Fibroblast of lung (primary cell): ENCODE measurements at regions not wholly inside any gene's neighbourhood (a gene's known extent, or its start where the extent isn't known, plus 50 kb on each side); places are given as distances from the start of the nearest gene placed in this dataset.

ENCODE experiments used
- DNase-seq, 2 donors: peaks; one replicate each; pipeline versions ENCODE4 v3.0.0 to v3.0.0-alpha.2; 2010; ENCODE audit warnings: low read depth in 2 of 2
- H2AFZ ChIP-seq: 2 replicates; pipeline ENCODE4 v1.5.1; 2012; ENCODE audit warnings: low read length, control low read depth, inconsistent platforms
- H3K27ac ChIP-seq: 2 replicates; pipeline ENCODE4 v1.5.1; 2011; ENCODE audit warnings: low read length, control low read depth; ENCODE audit not compliant: insufficient read depth
- H3K27me3 ChIP-seq: 2 replicates; pipeline ENCODE4 v1.5.1; 2011; ENCODE audit warnings: mild to moderate bottlenecking, low read length; ENCODE audit not compliant: control insufficient read depth, insufficient read depth
- H3K36me3 ChIP-seq: 2 replicates; pipeline ENCODE4 v1.5.1; 2011; ENCODE audit warnings: low read length; ENCODE audit not compliant: control insufficient read depth, insufficient read depth
- H3K4me1 ChIP-seq: 2 replicates; pipeline ENCODE4 v1.5.1; 2011; ENCODE audit warnings: low read length; ENCODE audit not compliant: control insufficient read depth, insufficient read depth; ENCODE audit errors: extremely low read depth
- H3K4me2 ChIP-seq: 2 replicates; pipeline ENCODE4 v1.5.1; 2011; ENCODE audit warnings: low read length, control low read depth; ENCODE audit not compliant: insufficient read depth; ENCODE audit errors: extremely low read depth
- H3K4me3 ChIP-seq, 4 experiments: fragments of 200-600 bp in 1 of 4; sonication (generic) in 1 of 4; replicated peaks in 1 of 4; 2 replicates each; pipeline ENCODE4 v1.5.1; 2011 to 2016; ENCODE audit warnings: low read length in 4 of 4, low read depth in 3 of 4, mild to moderate bottlenecking in 3 of 4, control low read depth in 2 of 4, inconsistent platforms in 1 of 4, mixed read lengths in 1 of 4; ENCODE audit not compliant: insufficient read depth in 1 of 4; ENCODE audit errors: control extremely low read depth in 1 of 4
- H3K79me2 ChIP-seq: 2 replicates; pipeline ENCODE4 v1.5.1; 2012; ENCODE audit warnings: mild to moderate bottlenecking, low read length, inconsistent platforms; ENCODE audit not compliant: control insufficient read depth, insufficient read depth
- H3K9ac ChIP-seq: 2 replicates; pipeline ENCODE4 v1.5.1; 2011; ENCODE audit warnings: mild to moderate bottlenecking, low read length, control low read depth; ENCODE audit not compliant: insufficient read depth
- H3K9me3 ChIP-seq: 2 replicates; pipeline ENCODE4 v1.5.1; 2012; ENCODE audit warnings: low read depth, low read length; ENCODE audit not compliant: control insufficient read depth, insufficient read depth
- H4K20me1 ChIP-seq: 2 replicates; pipeline ENCODE4 v1.5.1; 2011; ENCODE audit warnings: low read length; ENCODE audit not compliant: control insufficient read depth, insufficient read depth; ENCODE audit errors: extremely low read depth
- CTCF ChIP-seq, 2 donors: IDR thresholded peaks in 1 of 2; conservative IDR thresholded peaks in 1 of 2; 1 replicate in 1 of 2; 2 replicates in 1 of 2; pipeline ENCODE4 v1.5.1; 2011 to 2012; ENCODE audit warnings: low read length in 2 of 2, control low read depth in 1 of 2, inconsistent platforms in 1 of 2, low read depth in 1 of 2, mild to moderate bottlenecking in 1 of 2
- EZH2 ChIP-seq: IDR thresholded peaks from 2 replicates; pipeline ENCODE4 v1.5.1; 2012; ENCODE audit warnings: low read length, control low read depth, mild to moderate bottlenecking; ENCODE audit errors: missing control alignments

DNA sequence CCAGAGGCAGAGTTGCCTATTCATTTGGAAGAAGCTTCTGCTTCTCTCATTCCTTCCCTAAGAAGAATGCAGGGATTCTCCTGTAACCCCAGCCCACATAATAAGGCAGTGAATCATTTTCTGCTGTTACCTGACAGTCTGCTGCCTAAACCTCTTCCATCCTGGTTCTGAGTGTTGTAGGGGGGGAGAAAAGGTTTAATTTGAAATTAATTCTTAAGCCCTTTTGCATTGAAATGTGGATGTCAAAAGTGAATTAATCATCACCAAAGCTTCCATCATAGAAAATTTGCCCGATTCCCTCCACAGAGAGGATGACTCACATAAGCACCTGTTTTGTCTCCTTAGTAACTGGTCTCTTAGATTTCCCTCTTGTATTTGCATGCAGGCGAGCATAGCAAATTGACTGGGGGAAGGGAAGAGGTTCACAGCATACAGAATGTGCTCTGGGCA, 146.7 kb upstream of the FNDC3A start:
- DNase-seq = peak in 1 of 2 donors; percentile 60
- no peaks in the 10 kb centered on the region for H3K4me1 ChIP-seq
- no peaks in the 10 kb centered on the region for H4K20me1 ChIP-seq
- no peak overlapping the region for H3K27ac ChIP-seq
- TF ChIP-seq EZH2 = no peak
- TF ChIP-seq CTCF (conservative IDR thresholded peaks at IDR 0.05 in 1 of 2, IDR thresholded peaks at IDR 0.05 in 1 of 2; ENCODE audit: low read depth in 1 of 2, low read length in 2 of 2) = no peak
- no peaks in the 10 kb centered on the region for H3K27me3 ChIP-seq
- no peak overlapping the region for H3K4me2 ChIP-seq
- no peaks in the 10 kb centered on the region for H3K36me3 ChIP-seq
- H3K79me2 ChIP-seq = no peaks in the 10 kb centered on the region
- H3K9me3 ChIP-seq = no peaks in the 10 kb centered on the region
- no peak overlapping the region for H3K9ac ChIP-seq
- no peak overlapping the region for H2AFZ ChIP-seq
- no peak overlapping the region for H3K4me3 ChIP-seq

GRCh38 chr13:48829536-48829935, 146.2 kb upstream of the FNDC3A start:
- TF ChIP-seq CTCF (conservative IDR thresholded peaks at IDR 0.05 in 1 of 2, IDR thresholded peaks at IDR 0.05 in 1 of 2; ENCODE audit: low read depth in 1 of 2, low read length in 2 of 2) (no peak), EZH2 (no peak)
- H3K27me3 ChIP-seq = no peaks in the 10 kb centered on the region
- H3K4me2 ChIP-seq = no peak overlapping the region
- no peak overlapping the region for H2AFZ ChIP-seq
- H3K27ac ChIP-seq = no peak overlapping the region
- H3K9me3 ChIP-seq = no peaks in the 10 kb centered on the region
- H3K9ac ChIP-seq = no peak overlapping the region
- no peaks in the 10 kb centered on the region for H3K36me3 ChIP-seq
- no peak for DNase-seq
- no peaks in the 10 kb centered on the region for H3K4me1 ChIP-seq
- no peaks in the 10 kb centered on the region for H4K20me1 ChIP-seq
- H3K4me3 ChIP-seq = no peak overlapping the region
- H3K79me2 ChIP-seq = no peaks in the 10 kb centered on the region

DNA sequence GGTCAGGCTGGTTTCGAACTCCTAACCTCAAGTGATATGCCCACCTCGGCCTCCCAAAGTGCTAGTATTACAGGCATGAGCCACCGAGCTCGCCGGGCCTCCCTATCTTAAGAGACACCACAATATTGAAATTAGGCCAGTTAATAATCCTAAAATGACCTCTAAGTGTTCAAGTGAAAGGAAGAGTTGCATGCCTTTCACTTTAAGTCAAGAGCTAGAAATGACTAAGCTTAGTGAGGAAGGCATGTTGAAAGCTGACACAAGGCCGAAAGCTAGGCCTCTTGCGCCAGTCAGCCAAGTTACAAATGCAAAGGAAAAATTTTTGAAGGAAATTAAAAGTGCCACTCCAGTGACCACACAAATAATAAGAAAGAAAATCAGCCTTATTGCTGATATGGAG, 144.5 kb upstream of the FNDC3A start:
- H3K4me3 ChIP-seq = no peak overlapping the region
- no peaks in the 10 kb centered on the region for H3K4me1 ChIP-seq
- no peaks in the 10 kb centered on the region for H3K79me2 ChIP-seq
- no peaks in the 10 kb centered on the region for H3K9me3 ChIP-seq
- no peak overlapping the region for H3K4me2 ChIP-seq
- TF ChIP-seq EZH2 (no peak), CTCF (conservative IDR thresholded peaks at IDR 0.05 in 1 of 2, IDR thresholded peaks at IDR 0.05 in 1 of 2; ENCODE audit: low read depth in 1 of 2, low read length in 2 of 2) (no peak)
- peak in 1 of 2 donors; percentile 29 for DNase-seq
- H3K27ac ChIP-seq = no peak overlapping the region
- no peaks in the 10 kb centered on the region for H3K27me3 ChIP-seq
- no peaks in the 10 kb centered on the region for H4K20me1 ChIP-seq
- H3K9ac ChIP-seq = no peak overlapping the region
- H2AFZ ChIP-seq = no peak overlapping the region
- no peaks in the 10 kb centered on the region for H3K36me3 ChIP-seq
